GM23338 (cell line): ENCODE measurements at regions not wholly inside any gene's neighbourhood (a gene's known extent, or its start where the extent isn't known, plus 50 kb on each side); places are given as distances from the start of the nearest gene placed in this dataset.

ENCODE experiments used
- CREB1 ChIP-seq: fragments of 250-450 bp; sonication (Bioruptor Pico); IDR thresholded peaks from 2 replicates; pipeline ENCODE4 v1.5.0; 2020; ENCODE audit warnings: low read depth, mild to moderate bottlenecking, moderate library complexity
- CTCF ChIP-seq, 2 experiments: fragments of 200-600 bp in 1 of 2; sonication (generic) in 1 of 2; conservative IDR thresholded peaks; 2 replicates each; pipeline versions ENCODE4 v1.5.1 to v1.6.1; 2016 to 2017; ENCODE audit warnings: antibody characterized with exemption in 2 of 2, low read depth in 2 of 2, mild to moderate bottlenecking in 2 of 2, moderate library complexity in 1 of 2
- EZH2 ChIP-seq: fragments of 200-600 bp; sonication (generic); IDR thresholded peaks from one replicate; pipeline ENCODE4 v1.8.0; 2017; ENCODE audit warnings: antibody characterized with exemption, mild to moderate bottlenecking, low read depth; ENCODE audit not compliant: unreplicated experiment
- EZH2phosphoT487 ChIP-seq: fragments of 200-600 bp; sonication (generic); IDR thresholded peaks from one replicate; pipeline ENCODE4 v1.8.1; 2018; ENCODE audit warnings: antibody characterized with exemption; ENCODE audit not compliant: unreplicated experiment
- NANOG ChIP-seq: IDR thresholded peaks from 2 replicates; pipeline ENCODE4 v1.6.1; 2016; ENCODE audit warnings: antibody characterized with exemption, borderline replicate concordance
- POLR2AphosphoS5 ChIP-seq: IDR thresholded peaks from 2 replicates; pipeline ENCODE4 v1.6.1; 2016; ENCODE audit warnings: antibody characterized with exemption, low read depth
- ZNF331 ChIP-seq: fragments of 250-450 bp; sonication (Bioruptor Pico); IDR thresholded peaks from 2 replicates; pipeline ENCODE4 v1.5.0; 2020; ENCODE audit warnings: low read depth, mild to moderate bottlenecking, moderate library complexity

- no peak for TF ChIP-seq EZH2phosphoT487
- no peak for TF ChIP-seq CREB1
- no peak for TF ChIP-seq EZH2
- TF ChIP-seq CTCF (conservative IDR thresholded peaks at IDR 0.05; ENCODE audit: low read depth in 2 of 2): no peak
- no peak for TF ChIP-seq NANOG
- TF ChIP-seq POLR2AphosphoS5: no peak
- no peak for TF ChIP-seq ZNF331 (CRISPR knock-in tag)
Measured at GRCh38 chr12:34393086-34393820, 371.0 kb downstream of the ALG10 start.
